ENCODE measurements at regions not wholly inside any gene's neighbourhood (a gene's known extent, or its start where the extent isn't known, plus 50 kb on each side); places are given as distances from the start of the nearest gene placed in this dataset.
"Not testable (repeated sequence)": the region's sequence is repeated elsewhere in the genome, so short reads cannot be mapped to it uniquely, and the experiment has no call there.

DNA sequence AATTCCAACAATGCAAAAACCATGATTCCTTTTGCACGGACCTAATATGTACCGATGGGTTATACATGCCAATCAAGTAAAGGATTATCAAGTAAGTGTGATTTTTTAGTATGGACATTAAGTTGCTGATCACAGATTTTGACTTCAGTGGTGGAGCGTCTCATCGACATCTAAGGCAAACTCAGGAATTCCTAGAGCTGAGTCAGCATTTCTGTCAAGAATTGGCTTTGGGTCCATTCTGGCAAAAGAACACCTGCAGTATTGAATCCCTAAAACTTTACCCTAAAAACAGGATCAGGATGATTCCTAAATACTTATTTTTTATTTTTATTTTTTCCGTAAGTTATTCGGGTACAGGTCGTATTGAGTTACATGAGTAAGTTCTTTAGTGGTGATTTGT is 83.6 kb downstream of the HPGD start:
- DNase-seq = no peak

DNA sequence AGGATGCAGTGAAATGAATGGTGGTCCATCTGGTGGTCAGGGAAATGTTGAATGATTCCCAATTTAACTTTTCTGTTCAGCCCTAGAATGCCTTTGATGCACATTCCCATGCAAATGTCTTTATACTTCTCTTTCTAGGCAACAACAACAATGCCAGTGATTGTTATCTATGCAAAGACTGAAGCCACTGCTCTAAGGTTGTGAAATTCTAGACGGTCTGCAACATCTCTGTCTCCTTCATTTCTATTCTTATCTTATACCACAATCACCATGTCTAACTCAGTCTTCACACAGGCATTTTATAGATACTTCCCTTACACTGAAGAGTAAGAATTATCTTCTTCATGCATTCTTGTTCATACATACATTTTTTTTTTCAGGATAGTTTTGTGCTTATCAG is 84.5 kb downstream of the HPGD start:
- DNase-seq = no peak

DNA sequence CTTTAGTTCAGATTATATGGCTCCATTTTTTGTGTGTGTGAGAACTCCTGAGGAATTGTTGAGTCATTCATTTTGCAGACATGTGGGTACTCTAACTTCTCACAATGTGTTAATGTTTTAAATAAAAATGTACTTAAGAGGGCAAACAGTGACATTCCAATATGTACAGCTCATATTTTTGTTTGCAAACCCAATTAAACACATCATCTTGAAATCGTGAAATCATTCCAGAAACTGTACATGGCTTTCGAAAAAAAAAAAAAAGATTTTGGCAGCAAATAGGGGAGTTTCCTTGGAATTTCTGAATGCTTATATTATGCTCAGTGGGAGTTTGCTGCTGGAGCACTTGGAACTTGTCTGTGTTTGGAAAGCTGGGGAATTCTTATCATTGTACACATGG is 85.0 kb downstream of the HPGD start:
- peak; percentile 89 for DNase-seq

DNA sequence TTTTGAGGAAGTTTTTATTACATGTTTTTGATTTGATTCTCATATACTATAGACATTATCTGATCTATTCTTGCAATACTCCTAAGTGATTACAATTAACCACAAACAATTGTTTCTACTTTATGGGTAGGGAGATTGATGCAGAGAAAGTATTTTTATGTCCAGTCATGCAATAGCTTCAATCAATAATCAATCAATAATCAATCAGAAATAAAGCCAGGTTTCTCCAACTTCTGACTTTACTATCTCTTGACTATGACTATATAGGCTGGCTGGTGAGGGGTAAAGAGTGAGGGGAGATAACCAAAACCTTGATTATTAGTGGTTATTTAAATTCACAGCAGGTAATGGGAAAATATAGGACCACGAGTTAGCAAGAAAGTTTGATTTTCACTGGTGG is 85.9 kb downstream of the HPGD start:
- no peak for DNase-seq

DNA sequence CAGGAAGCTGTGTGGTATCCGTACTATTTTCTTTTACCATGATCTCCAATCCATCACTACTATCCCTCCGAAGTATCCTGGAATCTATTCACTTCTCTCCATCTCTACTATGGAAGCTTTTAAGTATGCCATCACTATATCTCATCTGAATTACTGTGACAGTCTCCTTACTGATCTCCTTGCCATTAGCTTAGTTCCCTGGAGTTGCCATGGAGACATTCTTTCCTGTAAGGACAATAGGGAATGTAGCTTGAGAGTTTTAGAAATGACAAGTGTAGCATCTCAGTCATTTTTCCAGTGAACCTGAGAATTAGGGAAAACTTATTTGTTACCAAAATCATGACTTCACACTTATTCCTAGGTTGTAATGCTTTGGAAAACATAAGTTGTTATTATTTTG is 86.3 kb downstream of the HPGD start:
- peak; percentile 16 for DNase-seq

DNA sequence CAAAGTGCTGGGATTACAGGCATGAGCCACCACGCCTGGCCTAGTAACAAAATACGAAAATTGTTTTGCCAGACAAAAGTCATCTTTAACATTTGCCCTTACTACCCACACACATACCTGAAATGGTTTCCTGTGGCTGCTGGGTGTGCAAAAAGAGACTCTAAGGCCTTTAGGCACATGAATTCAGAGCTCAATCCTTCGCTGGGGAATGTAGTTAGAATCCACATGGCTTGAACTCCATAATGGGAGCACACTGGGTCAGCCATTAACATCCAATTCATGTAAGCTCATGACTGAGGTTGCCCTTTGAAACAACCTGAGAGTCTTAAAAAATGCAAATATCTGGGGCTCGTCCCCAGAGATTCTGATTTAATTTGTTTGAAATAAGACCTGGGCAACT is 87.8 kb downstream of the HPGD start:
- DNase-seq = no peak

DNA sequence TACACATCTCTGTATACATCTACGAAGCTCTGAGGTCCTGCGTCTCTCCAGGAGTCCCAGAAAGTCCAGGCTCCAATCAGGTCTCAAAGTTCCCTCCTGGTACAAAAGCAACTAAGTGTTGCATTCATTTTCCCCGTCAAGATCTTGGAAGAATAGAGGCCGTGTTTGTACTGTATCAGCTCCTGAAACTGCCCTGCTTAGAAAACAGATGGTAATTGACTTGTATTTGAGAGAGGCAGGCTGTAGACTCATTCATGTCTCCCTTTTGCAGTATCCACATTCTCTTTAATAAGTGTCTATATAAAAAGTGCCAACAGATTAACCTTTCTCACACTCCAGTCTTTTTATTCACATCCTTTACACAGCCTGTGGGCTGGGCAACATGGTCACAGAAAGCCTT is 91.7 kb downstream of the HPGD start:
- DNase-seq = no peak

DNA sequence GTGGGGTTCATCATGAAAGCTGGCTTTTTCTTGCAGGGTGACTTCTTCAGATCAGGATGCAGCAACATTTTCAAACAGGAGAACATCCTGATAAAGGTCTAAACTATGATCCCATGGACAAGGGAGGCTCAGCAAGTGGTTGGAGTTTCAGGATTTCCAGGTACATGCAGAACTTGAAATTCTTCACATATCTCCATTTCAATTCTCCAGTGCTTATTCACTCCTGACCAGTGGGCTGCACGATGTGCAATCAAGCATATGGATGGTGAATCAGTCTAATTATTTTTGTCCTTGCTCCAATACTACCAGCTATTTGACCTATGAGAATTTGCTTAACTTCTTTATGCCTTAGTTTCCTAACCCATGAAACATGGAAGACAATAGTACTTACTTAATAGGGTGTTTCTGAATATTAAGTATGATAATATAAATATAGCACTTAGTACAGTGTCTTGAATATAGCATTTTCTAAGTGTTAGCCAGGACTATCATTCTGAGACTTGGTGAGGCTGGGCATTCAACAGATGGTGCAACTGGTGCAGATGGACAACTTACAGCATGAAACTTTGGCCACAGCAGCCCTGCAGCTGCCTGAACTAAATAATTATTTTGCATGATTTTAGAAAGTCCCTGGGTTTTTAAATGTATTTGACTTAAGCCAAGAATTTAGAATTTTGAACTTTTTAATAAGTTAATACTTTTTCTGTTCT is 92.4 kb downstream of the HPGD start:
- no peak for DNase-seq

DNA sequence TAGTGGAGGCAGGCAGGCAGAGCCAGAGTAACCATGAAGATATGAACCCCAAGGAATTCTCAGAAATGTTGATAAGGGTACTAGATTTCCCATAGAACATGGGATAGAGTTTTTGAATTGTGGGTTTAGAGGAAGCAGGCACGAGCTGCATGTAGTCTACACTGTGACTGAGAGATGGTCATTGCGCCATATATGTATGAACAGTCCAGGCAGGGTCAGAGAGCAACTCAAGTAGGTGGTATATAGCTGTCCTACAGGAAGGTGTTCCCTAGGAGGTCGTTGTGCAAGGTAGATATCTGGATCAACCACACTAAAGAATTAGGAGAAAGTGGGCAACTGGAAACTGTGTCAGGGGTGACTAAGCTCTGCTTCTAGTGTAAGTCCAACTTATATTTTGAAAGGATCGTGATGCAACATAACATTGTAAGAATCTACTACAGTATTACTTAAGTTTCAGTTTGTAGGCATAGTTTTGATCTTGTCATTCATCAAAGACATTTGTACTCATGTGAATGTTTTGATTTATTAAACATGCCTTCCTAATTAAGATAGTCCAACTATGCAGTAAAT is 94.6 kb downstream of the HPGD start:
- no peak for DNase-seq

DNA sequence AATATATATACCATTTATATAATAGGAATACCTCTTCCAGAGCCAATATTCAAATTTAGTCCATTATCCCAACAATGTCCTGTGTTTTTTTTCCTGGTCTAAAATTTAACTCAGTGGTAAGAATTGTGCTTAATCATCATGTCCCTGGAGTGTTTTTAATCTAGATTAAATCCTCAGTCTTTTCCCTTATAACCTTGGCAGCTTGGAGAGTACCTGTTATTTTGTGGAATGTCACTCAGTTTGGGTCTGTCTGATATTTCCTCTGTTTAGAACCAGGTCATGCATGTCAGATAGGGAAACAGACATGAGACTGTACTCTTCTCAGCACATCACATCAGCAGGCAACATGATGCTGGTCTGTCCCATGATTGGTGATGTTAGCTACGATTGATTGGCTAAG is 96.6 kb downstream of the HPGD start:
- no peak for DNase-seq

DNA sequence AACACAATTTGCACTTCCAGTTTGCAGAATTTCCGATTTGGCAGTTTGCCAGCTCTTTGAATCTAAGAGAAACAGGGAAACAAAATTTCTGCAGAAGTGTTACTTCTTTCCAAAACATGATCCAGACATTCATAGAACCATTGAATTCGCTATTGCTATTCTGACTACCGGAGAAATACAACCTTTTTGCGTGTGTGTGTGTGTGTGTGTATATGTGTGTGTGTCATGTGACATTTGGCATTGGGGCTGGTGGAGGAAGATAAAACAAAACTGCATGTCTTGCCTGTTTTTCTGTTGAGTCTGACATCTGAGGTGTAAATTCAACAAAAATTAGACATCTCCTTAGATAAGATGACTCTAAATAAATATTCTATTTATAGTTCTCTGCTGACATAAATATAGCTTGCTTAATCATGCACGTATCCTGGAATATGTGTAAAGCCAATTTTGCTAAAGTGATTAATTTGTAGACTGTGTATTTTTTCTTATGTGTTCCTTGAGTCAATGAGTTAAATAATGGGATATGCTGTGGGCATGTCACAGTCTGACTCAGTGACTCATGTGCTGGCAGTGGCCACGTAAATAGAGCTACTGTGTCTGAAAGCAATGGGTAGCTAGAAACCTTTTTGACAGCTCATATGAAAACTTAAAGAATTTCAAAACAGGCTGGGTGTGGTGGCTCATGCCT is 98.9 kb downstream of the HPGD start:
- DNase-seq = peak; percentile 80

DNA sequence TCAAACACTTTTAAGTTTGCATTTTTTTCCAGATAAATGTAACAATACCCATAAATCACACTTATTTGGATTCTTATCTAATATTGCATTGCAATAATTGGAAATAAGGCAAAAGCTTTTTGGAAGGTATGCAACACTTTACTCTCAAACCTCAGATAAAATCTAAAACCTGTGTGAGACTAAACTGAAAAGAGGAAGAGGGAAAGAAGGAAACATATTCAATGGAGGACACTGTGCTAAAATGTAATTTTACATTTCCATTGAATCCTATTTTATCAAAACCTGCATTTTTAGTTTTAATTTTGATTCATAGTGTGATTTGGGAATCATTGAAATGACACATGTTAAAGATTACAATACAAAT is 99.4 kb downstream of the HPGD start:
- no peak for DNase-seq

DNA sequence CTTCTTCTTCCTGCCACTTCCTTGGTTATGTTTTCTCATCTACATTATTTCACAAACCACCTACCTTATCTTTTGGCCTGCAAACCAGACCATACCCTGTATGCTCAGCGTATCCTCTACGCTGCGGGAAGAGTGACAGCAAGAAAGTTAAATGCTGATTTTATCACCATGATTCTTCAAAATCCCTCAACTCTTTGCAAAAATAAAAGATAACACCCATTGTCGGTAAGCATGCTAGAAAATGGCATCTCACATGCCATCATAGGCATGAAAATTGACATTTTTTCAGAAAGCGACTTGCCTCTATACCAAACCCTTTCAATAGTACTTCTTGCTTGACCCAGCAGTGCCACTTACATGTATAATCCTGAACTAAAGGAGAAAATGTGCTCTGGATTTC is 102.0 kb downstream of the HPGD start:
- DNase-seq = no peak

DNA sequence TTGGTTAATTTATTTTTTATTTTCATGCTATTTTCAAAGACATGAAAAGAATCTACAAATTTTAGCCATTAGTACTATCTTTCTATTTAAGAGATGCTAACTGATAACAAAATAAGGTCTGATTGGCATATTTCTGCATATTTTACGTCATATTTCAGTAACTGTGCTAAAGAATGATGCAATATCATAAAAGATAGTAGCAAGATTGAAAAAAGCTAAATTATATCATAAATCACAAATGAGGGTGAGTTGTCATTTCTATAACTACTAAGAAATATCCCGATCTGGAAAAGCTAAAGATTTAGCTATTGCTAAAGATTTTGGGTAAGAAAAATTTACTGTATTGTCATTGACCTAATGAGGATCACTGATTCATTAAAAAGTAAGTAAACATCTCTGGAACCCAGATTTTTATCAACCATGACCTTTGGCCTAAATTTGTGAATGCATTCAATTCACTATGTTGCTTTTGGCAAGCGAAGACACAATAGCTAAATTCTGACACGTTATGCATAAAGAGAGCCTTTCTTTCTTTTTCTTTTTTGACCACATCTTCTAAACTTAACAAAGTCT is 103.6 kb downstream of the HPGD start:
- DNase-seq = no peak

DNA sequence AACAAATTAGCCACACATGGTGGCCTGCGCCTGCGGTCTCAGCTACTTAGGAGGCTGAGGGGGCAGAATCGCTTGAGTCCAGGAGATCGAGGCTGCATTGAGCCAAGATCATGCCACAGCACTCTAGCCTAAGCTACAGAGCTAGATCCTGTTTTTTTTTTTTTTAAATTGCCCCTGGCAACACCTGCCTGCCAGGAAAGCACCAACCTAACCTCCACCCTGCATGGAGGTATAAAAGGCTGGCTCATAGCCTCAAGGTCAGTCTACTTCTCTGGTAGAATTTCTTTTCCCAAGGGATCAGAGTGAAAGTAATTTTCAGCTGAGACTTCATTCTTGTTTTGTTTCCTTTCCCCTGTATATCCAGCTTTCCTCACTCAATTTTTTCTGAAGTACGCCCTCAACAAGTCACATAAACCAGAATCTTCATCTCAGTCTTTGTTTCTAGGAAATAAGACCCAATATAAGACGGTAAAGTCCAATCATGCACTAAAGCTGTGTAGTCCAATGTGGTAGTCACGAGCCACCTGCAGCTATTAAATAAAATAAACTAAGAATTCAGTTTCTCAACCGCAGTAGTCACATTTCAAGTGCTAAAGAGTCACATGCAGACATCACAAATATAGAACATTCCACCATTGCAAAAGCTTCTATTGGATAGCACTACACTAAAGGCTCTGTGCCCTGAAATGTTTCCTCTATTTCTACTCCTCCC is 113.3 kb downstream of the HPGD start:
- DNase-seq = no peak

DNA sequence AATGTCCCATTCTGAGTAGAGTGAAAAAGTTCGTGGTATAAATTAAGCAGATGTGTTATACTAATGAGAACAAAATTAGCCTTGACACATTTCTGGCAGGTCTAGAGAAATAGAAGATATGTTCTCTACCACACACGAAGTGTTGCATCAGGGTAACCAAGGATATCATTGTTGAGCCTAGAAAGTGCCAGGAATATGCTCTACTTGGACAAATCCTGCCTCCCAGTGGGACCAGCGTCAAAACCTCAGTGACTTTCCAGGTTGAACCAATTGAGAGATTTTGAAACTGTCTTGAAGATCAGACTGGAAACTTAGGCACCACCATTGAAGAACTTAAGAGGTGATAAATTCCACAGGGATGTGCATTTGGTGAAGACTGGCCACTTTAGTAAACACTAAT is 115.9 kb downstream of the HPGD start:
- no peak for DNase-seq

DNA sequence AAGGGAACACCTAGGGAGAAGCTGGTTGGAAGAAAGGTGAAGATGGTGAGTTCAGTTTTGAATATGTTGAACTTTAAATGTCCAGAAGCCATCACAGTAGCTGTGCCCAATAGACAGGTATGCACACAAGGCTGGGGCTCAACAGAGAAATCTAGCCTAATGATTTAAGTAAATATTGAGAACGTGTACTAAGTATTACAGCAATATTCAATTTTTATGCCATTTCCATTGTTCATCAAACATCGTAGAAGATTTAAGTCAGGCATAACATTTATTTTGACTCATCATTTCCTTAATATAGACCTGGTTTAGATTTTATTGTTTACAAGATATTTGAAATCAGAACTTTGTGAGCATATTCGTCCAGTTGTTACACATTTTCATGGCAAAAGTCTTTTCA is 116.4 kb downstream of the HPGD start:
- DNase-seq = no peak

DNA sequence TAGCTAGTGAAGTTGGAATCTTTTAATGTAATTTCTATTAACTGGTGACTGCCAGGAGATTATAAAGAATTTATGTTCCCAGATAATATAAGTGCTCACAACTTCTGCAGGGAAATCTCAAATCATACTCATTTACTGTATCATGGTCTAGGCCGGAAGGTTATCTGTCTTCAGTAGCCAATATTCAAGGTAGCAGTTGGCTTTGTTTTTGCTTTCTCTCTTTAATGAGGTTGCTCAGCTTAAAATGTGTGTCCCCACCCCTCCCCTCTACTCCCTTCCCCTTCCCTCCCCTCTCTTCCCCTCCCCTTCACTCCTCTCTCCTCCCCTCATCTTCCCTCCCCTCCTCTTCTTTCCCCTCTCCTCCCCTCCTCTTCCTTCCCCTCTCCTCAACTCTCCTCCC is 117.6 kb downstream of the HPGD start:
- no peak for DNase-seq

DNA sequence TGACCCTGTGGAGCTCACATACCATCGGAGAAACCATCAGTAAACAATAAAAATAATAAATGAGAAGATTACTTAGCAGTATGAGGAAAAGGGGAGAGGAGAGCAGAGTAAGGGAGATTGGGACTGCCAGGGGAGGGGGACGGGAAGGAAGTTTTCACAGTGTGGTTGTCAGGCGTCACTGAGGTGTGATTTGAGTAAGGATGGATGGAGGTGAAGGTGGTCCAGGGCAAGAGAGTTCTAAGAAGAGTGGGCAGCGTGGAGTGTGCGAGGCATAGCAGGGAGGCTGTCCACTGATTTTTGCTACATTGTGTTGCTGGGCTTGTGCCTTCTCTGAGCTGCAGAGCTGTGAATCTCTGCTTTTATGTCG is 119.1 kb downstream of the HPGD start:
- DNase-seq = no peak

DNA sequence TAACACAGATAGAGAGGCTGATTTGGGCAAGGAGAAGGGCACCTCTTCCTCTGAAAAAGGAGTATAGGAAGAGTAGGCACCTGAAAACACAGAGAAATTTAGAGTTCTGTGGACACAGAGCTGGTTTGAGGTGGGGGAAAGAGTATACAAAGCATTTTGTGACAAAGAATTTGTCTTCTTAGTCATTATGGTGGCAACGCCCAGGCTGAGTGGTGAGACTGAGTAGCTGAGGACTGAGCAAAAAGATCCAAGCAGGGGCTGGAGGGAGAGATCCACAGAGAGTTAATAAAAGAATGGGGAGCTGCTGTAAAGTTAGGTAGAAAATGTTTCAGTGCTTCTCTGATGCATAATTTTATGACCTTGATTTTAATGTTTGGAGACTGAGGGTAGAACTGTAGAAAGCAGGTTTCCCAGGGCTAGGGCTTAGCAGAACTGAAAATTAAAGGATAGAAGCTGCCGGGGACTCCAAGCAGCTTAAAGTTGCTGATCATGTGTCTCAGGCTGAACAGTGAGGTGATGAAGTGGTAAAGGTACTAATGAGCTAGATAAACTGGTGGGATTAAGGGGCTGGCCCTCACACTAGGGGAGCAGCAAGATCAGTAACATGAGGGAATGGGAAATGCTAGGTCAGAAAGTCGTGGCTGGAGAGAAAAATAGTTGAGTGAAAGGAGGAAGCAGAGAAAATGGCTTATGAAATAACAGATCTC is 118.9 kb downstream of the CEP44 start:
- DNase-seq = peak; percentile 12

DNA sequence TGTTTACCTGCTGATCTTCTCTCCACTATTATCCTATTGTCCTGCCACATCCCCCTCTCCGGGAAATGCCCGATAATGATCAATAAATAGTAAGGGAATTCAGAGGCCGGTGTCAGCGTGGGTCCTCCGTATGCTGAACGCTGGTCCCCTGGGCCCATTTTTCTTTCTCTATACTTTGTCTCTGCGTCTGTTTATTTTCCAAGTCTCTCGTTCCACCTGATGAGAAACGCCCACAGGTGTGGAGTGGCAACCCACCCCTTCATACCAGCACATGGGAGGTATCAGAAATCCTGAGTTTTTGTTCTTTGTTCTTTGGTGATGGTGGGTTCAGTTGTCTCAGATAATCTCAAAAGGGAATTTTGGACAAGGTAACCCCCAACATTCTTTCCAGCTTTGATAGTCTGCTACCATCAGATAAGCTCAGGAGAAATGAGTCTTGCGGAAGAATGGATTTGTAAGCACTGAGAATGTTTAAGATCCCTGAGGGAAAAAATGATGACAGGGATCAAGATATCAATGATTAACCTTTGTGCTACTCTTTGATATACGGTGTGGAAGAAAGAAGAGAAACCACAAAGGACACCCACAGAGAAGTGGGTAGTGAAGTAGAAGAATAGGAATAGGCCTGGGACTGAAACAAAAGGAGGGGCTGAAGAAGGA is 117.9 kb downstream of the CEP44 start:
- no peak for DNase-seq

DNA sequence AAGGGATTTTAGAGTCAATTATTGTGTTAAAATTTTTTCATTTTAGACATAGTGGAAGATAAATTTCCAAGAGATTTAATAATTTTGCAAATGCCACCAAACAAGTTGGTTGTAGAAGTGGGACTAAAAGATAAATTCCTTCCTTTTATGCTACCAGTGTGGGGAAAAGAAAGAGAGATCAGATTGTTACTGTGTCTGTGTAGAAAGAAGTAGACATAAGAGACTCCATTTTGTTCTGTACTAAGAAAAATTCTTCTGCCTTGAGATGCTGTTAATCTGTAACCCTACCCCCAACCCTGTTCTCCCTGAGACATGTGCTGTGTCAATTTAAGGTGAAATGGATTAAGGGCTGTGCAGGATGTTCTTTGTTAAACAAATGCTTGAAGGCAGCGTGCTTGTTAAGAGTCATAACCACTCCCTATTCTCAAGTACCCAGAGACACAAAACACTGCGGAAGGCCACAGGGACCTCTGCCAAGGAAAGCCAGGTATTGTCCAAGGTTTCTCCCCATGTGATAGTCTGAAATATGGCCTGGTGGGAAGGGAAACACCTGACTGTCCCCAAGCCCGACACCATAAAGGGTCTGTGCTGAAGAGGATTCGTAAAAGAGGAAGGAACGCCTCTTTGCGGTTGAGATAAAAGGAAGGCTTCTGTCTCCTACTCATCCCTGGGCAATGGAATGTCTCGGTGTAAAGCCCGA is 117.0 kb downstream of the CEP44 start:
- not testable (repeated sequence) for DNase-seq
